ENCODE measurements at regions not wholly inside any gene's neighbourhood (a gene's known extent, or its start where the extent isn't known, plus 50 kb on each side); places are given as distances from the start of the nearest gene placed in this dataset.
"Not testable (repeated sequence)": the region's sequence is repeated elsewhere in the genome, so short reads cannot be mapped to it uniquely, and the experiment has no call there.

- DNase-seq, result not testable (repeated sequence)
Measured at GRCh38 chr15:20473465-20473864, 68.1 kb downstream of the GOLGA6L6 start.

DNA sequence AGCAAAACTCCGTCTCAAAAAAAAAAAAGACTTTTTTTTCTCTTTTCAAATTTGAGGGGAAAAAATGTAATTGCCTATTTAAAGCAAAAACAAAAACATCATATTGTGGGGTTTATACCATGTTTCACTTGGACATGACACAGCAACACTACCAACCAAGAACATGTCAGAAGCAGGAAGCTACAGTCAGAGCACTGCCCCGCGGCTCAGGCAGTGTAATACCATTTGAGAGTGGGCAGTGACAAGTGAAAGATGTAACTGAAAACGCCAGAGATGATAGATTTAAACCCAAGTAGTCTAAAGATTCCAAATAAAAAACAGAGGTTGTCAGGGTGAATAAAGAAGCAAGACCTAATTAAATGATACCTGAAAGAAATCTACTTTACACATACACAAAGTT is 68.6 kb downstream of the GOLGA6L6 start:
- DNase-seq, result not testable (repeated sequence)

GRCh38 chr15:20470810-20471209 is 70.8 kb downstream of the GOLGA6L6 start:
- DNase-seq, result not testable (repeated sequence)

DNA sequence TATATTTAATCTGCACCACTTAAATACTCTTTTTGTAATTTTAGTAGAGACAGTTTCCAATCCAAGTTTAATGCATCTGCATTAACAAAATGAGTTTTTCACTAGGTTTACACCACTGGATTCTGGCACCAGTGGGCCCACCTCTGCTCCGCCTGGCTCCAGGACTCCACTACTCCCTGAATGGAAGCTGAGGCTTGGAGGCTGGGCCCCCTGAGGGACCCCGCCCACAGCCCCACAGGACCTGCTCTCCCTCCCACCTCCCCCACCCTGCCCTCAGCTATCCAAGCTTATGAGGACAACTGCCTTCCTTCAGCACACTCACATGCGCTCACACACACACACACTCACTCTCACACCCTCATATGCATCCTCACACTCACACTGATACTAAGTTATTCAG is 100.5 kb downstream of the GOLGA6L6 start:
- DNase-seq, result not testable (repeated sequence)

- DNase-seq, result not testable (repeated sequence)
Measured at GRCh38 chr15:20440390-20440789, 101.2 kb downstream of the GOLGA6L6 start.

- DNase-seq, result not testable (repeated sequence)
Measured at GRCh38 chr15:20439111-20439510, 102.5 kb downstream of the GOLGA6L6 start.

DNA sequence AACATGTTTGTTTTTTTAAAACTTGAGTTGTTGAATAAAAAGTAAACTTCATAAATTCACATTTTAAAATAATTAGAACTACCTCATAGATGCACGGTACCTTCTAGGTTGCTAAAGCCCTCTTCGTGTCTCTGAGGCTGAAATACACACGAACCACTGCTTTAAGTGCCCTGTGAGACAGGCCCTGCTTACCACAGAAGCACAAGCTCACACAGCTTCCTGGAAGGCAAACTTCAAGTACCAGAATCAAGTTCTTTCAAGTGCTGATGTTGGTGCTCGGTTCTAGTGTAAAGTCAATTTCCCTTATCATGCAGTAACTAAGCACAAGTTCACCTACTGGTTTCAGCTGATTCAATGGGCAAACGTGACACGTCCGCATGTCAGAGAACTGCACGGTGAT is 103.3 kb downstream of the GOLGA6L6 start:
- DNase-seq, result not testable (repeated sequence)

- not testable (repeated sequence) for DNase-seq
Measured at GRCh38 chr15:20433468-20433867, 108.1 kb downstream of the GOLGA6L6 start.

- not testable (repeated sequence) for DNase-seq
Measured at GRCh38 chr15:20430495-20430894, 111.1 kb downstream of the GOLGA6L6 start.

- not testable (repeated sequence) for DNase-seq
Measured at GRCh38 chr15:20420710-20421109, 120.9 kb downstream of the GOLGA6L6 start.

DNA sequence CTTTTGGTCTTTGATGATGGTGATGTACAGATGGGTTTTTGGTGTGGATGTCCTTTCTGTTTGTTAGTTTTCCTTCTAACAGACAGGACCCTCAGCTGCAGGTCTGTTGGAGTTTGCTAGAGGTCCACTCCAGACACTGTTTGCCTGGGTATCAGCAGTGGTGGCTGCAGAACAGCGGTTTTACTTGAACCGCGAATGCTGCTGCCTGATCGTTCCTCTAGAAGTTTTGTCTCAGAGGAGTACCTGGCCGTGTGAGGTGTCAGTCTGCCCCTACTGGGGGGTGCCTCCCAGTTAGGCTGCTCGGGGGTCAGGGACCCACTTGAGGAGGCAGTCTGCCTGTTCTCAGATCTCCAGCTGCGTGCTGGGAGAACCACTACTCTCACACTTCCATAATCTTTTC is 125.0 kb downstream of the GOLGA6L6 start:
- not testable (repeated sequence) for DNase-seq

GRCh38 chr15:20409667-20410198 is 131.9 kb downstream of the GOLGA6L6 start:
- DNase-seq, result not testable (repeated sequence)

DNA sequence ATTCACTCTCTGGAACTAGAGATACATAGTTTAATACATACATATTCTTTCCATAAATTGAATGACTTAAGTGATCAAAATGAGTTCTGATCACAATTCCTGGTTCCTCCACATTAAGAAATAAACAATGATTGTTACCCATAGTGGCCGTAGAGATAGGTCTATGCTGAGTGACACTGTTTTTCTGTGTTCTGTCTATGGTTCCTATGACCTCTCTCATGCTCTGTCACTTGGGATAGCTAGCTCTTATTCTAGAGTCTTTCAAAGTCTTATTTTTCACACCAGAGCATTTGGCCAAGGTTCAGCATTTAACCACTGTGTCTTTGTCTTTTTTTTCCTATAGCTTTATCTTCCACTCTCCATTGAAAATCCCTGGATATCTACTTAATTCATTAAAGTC is 132.4 kb downstream of the GOLGA6L6 start:
- DNase-seq, result no peak

GRCh38 chr15:20407553-20407952 is 134.0 kb downstream of the GOLGA6L6 start:
- no peak for DNase-seq

GRCh38 chr15:20404571-20404970 is 137.0 kb downstream of the GOLGA6L6 start:
- DNase-seq, result not testable (repeated sequence)

GRCh38 chr15:20402586-20402985 is 139.0 kb downstream of the GOLGA6L6 start:
- DNase-seq, result not testable (repeated sequence)

GRCh38 chr15:20401058-20401457 is 140.5 kb downstream of the GOLGA6L6 start:
- not testable (repeated sequence) for DNase-seq

DNA sequence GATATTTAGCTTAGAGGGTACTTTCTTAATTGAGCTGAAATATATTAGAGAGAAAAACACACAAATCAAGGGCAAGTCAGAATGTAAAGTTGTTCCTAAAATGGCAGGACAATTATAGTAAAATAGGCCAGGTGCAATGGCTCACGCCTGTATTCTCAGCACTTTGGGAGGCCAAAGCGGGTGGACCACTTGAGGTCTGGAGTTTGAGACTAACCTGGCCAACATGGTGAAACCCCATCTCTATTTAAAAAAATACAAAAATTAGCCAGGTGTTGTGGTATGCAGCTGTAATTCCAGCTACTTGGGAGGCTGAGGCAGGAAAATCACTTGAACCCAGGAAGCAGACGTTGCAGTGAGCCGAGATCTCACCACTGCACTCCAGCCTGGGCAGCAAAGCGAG is 142.9 kb downstream of the GOLGA6L6 start:
- not testable (repeated sequence) for DNase-seq

GRCh38 chr15:20388161-20388560 is 153.4 kb downstream of the GOLGA6L6 start:
- not testable (repeated sequence) for DNase-seq

- DNase-seq, result no peak
Measured at GRCh38 chr15:20386198-20386597, 155.4 kb downstream of the GOLGA6L6 start.

DNA sequence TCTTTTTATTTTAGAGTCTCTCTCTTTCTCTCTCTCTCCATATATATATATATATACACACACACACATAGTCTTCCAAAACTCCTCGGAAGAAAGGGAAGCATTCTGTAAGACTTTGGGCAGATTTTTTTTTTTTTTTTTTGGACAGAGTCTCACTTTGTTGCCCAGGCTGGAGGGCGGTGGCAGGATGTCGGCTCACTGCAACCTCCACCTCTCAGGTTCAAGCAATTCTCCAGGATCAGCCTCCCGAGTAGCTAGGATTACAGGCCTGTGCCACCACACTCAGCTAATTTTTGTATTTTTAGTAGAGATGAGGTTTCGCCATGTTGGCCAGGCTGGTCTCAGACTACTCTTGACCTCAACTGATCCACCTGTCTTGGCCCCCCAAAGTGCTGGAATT is 161.4 kb downstream of the GOLGA6L6 start:
- DNase-seq, result not testable (repeated sequence)

DNA sequence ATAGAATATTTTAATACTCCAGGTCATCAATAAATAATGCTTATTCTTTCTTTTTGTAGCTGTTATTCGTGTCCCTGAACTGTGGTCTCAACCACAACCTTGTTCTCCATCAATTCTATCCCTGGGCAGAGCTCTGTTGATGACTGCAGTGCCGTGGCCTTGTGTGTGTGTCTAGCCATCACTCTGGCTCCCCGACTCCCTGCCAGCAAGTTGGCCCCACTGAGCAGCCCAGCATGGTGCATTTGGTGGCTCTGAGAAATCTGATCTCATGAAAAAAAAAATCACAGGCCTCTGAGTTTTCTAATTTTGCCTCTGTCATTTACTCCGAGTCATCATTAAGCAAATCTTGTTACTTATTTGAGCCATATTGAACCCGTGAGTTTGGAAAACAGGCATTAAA is 164.7 kb downstream of the GOLGA6L6 start:
- no peak for DNase-seq

- DNase-seq, result not testable (repeated sequence)
Measured at GRCh38 chr15:20372416-20372815, 169.2 kb downstream of the GOLGA6L6 start.

DNA sequence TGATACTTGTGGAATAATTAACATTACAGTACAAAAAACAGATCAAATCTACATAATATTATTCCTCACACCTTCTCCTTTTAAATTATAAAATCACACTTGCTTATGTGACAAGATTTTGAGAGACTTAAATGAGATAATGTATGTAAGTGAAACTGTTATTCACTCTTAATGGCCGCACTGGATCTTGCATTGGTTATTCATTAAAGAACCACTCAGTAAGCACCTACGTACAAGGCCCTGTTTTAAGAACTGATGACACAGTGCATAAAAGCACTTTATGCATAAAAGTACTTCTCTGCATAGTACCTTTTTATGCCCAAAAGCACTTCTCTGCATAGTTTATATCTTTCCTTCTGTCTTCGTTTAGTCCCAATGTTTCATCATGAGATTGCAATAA is 172.1 kb downstream of the GOLGA6L6 start:
- no peak for DNase-seq

GRCh38 chr15:20368974-20369373 is 172.6 kb downstream of the GOLGA6L6 start:
- DNase-seq, result no peak

Data from CD4-positive, alpha-beta T cell treated with Interleukin-21 for 1 hour (primary cell).